SK-N-SH (cell line): ENCODE measurements at regions not wholly inside any gene's neighbourhood (a gene's known extent, or its start where the extent isn't known, plus 50 kb on each side); places are given as distances from the start of the nearest gene placed in this dataset.
A peak's percentile ranks its signal among the peaks of the same experiment; 100 is the strongest.

Experiments
- CTCF ChIA-PET: fragments of 300-600, 350-600 bp; formaldehyde crosslinking; extraction: SDS; loops from one replicate; lab custom pipeline; 2021; lab: Yijun Ruan, JAX
- POLR2A ChIA-PET: fragments of 350-600 bp; sonication (Branson Sonifier 250); formaldehyde crosslinking; extraction: SDS; loops from one replicate; lab custom pipeline; 2020; ENCODE audit warnings: antibody characterized with exemption, inconsistent platforms; lab: Yijun Ruan, JAX
- DNase-seq: peaks from one replicate; pipeline ENCODE4 v3.0.0; 2012
- H2AFZ ChIP-seq: fragments of 200-600 bp; sonication (generic); 2 replicates; pipeline ENCODE4 v1.8.1; 2016; ENCODE audit warnings: antibody characterized with exemption, mild to moderate bottlenecking, low read depth
- H3F3A ChIP-seq: fragments of 200-600 bp; sonication (generic); replicated peaks from 2 replicates; pipeline ENCODE3; 2016; ENCODE audit warnings: antibody characterized with exemption, mild to moderate bottlenecking; ENCODE audit not compliant: insufficient read depth
- H3K27ac ChIP-seq, 2 experiments: fragments of 200-500 bp in 1 of 2; fragments of 200-600 bp in 1 of 2; sonication (Bioruptor generic) in 1 of 2; sonication (generic), shearing (Covaris generic) in 1 of 2; 2 replicates each; pipeline versions ENCODE4 v1.5.1 to v1.6.1; 2014 to 2016; ENCODE audit warnings: low read depth in 2 of 2, inconsistent platforms in 1 of 2, low read length in 1 of 2, mild to moderate bottlenecking in 1 of 2, mixed read lengths in 1 of 2
- H3K27me3 ChIP-seq: fragments of 200-600 bp; sonication (generic), shearing (Covaris generic); 2 replicates; pipeline ENCODE4 v1.6.1; 2016; ENCODE audit warnings: mixed run types; ENCODE audit not compliant: insufficient read depth
- H3K36me3 ChIP-seq, 2 experiments: fragments of 200-500 bp in 1 of 2; fragments of 200-600 bp in 1 of 2; sonication (Bioruptor generic) in 1 of 2; sonication (generic) in 1 of 2; replicated peaks in 1 of 2; 2 replicates each; pipeline versions ENCODE3 to v1.5.1; 2014 to 2016; ENCODE audit warnings: low read length in 1 of 2, mild to moderate bottlenecking in 1 of 2; ENCODE audit not compliant: insufficient read depth in 2 of 2, control insufficient read depth in 1 of 2
- H3K4me1 ChIP-seq, 2 experiments: fragments of 200-500 bp in 1 of 2; fragments of 200-600 bp in 1 of 2; sonication (Bioruptor generic) in 1 of 2; sonication (generic), shearing (Covaris generic) in 1 of 2; 2 replicates each; pipeline versions ENCODE4 v1.5.1 to v1.6.1; 2014 to 2016; ENCODE audit warnings: low read depth in 1 of 2, low read length in 1 of 2, mixed run types in 1 of 2; ENCODE audit not compliant: insufficient read depth in 2 of 2, control insufficient read depth in 1 of 2
- H3K4me2 ChIP-seq: fragments of 200-600 bp; sonication (generic), shearing (Covaris generic); 2 replicates; pipeline ENCODE4 v1.6.1; 2017; ENCODE audit warnings: mixed run types
- H3K4me3 ChIP-seq, 2 experiments: fragments of 200-500 bp in 1 of 2; fragments of 200-600 bp in 1 of 2; sonication (Bioruptor generic) in 1 of 2; sonication (generic), shearing (Covaris generic) in 1 of 2; 2 replicates each; pipeline versions ENCODE4 v1.5.1 to v1.8.1; 2014 to 2016; ENCODE audit warnings: low read depth in 2 of 2, inconsistent platforms in 1 of 2, low read length in 1 of 2, mild to moderate bottlenecking in 1 of 2, mixed read lengths in 1 of 2, moderate library complexity in 1 of 2
- H3K79me2 ChIP-seq: fragments of 200-600 bp; sonication (generic); 2 replicates; pipeline ENCODE4 v1.8.1; 2017; ENCODE audit warnings: mild to moderate bottlenecking; ENCODE audit not compliant: insufficient read depth
- H3K9ac ChIP-seq: fragments of 200-600 bp; sonication (generic); 2 replicates; pipeline ENCODE4 v1.6.1; 2017; ENCODE audit warnings: mixed run types
- H3K9me2 ChIP-seq: fragments of 200-600 bp; sonication (generic); 2 replicates; pipeline ENCODE4 v1.6.1; 2017; ENCODE audit warnings: mixed run types
- H3K9me3 ChIP-seq: fragments of 200-600 bp; sonication (generic); 2 replicates; pipeline ENCODE4 v1.6.1; 2017; ENCODE audit warnings: mixed run types, mild to moderate bottlenecking, moderate library complexity
- H4K20me1 ChIP-seq: fragments of 200-600 bp; sonication (generic); 2 replicates; pipeline ENCODE4 v1.6.1; 2017; ENCODE audit warnings: mild to moderate bottlenecking, mixed run types; ENCODE audit not compliant: insufficient read depth
- ELF1 ChIP-seq: IDR thresholded peaks from 2 replicates; pipeline ENCODE4 v1.4.0; 2012
- EZH2phosphoT487 ChIP-seq: fragments of 200-600 bp; sonication (generic); IDR thresholded peaks from 2 replicates; pipeline ENCODE4 v1.6.1; 2017; ENCODE audit warnings: low read depth, mixed run types, mild to moderate bottlenecking, antibody characterized with exemption, moderate library complexity, borderline replicate concordance
- FOSL2 ChIP-seq: IDR thresholded peaks from 2 replicates; pipeline ENCODE4 v1.4.0; 2012; ENCODE audit warnings: low read depth, mild to moderate bottlenecking, moderate library complexity, borderline replicate concordance
- FOXM1 ChIP-seq: IDR thresholded peaks from 2 replicates; pipeline ENCODE4 v1.4.0; 2012; ENCODE audit warnings: low read depth, mild to moderate bottlenecking
- GABPA ChIP-seq: IDR thresholded peaks from 2 replicates; pipeline ENCODE4 v1.4.0; 2012; ENCODE audit warnings: low read depth, mild to moderate bottlenecking
- IRF3 ChIP-seq: fragments of 150-350 bp; IDR thresholded peaks from 2 replicates; pipeline ENCODE4 v1.6.1; 2016; ENCODE audit warnings: mild to moderate bottlenecking, low read depth, low read length
- JUND ChIP-seq: IDR thresholded peaks from 2 replicates; pipeline ENCODE4 v1.4.0; 2012
- MAX ChIP-seq: IDR thresholded peaks from 2 replicates; pipeline ENCODE4 v1.4.0; 2012; ENCODE audit warnings: low read depth
- MEF2A ChIP-seq: IDR thresholded peaks from 2 replicates; pipeline ENCODE4 v1.4.0; 2012; ENCODE audit warnings: low read depth, borderline replicate concordance
- MXI1 ChIP-seq: IDR thresholded peaks from 2 replicates; pipeline ENCODE4 v1.6.1; 2012; ENCODE audit warnings: mild to moderate bottlenecking, low read depth, low read length, improper control_type of control experiment
- NFIC ChIP-seq: IDR thresholded peaks from 2 replicates; pipeline ENCODE4 v1.4.0; 2012; ENCODE audit warnings: borderline replicate concordance
- NRF1 ChIP-seq: IDR thresholded peaks from 2 replicates; pipeline ENCODE4 v1.6.1; 2012; ENCODE audit warnings: low read depth, mild to moderate bottlenecking, low read length
- RCOR1 ChIP-seq: fragments of 150-350 bp; IDR thresholded peaks from 2 replicates; pipeline ENCODE4 v1.6.1; 2017; ENCODE audit warnings: antibody characterized with exemption, low read length
- RFX5 ChIP-seq: IDR thresholded peaks from 2 replicates; pipeline ENCODE4 v1.6.1; 2012; ENCODE audit warnings: mild to moderate bottlenecking, improper control_type of control experiment, low read length
- SIN3A ChIP-seq: IDR thresholded peaks from 2 replicates; pipeline ENCODE4 v1.6.1; 2012; ENCODE audit warnings: low read depth, mild to moderate bottlenecking, low read length, moderate library complexity, borderline replicate concordance
- SMC3 ChIP-seq: IDR thresholded peaks from 2 replicates; pipeline ENCODE4 v1.6.1; 2012; ENCODE audit warnings: low read depth, low read length, improper control_type of control experiment
- TAF1 ChIP-seq: IDR thresholded peaks from 2 replicates; pipeline ENCODE4 v1.6.1; 2012; ENCODE audit warnings: low read depth, mild to moderate bottlenecking, low read length, moderate library complexity, borderline replicate concordance
- TCF12 ChIP-seq: IDR thresholded peaks from 2 replicates; pipeline ENCODE4 v1.4.0; 2012
- TEAD4 ChIP-seq: IDR thresholded peaks from 2 replicates; pipeline ENCODE4 v1.4.0; 2012; ENCODE audit warnings: mild to moderate bottlenecking, borderline replicate concordance; ENCODE audit not compliant: insufficient read depth
- WGBS: methylation state at CpG from one replicate; pipeline ENCODE4 v1.1.6; 2017; ENCODE audit warnings: low lambda C conversion rate; 5-methylcytosine and 5-hydroxymethylcytosine counted together
- TF ChIP-seq, protein P1 (sequence below): fragments of 200-600 bp; sonication (generic); IDR thresholded peaks from 2 replicates; pipeline ENCODE4 v1.6.1; 2017; ENCODE audit warnings: antibody characterized with exemption, mild to moderate bottlenecking, moderate library complexity
- TF ChIP-seq, protein P2 (sequence below): IDR thresholded peaks from 2 replicates; pipeline ENCODE4 v1.6.1; 2012; ENCODE audit warnings: mild to moderate bottlenecking, low read depth, low read length, moderate library complexity
- TF ChIP-seq, protein P3 (sequence below): fragments of 150-350 bp; IDR thresholded peaks from 2 replicates; pipeline ENCODE4 v1.6.1; 2017; ENCODE audit warnings: antibody characterized with exemption, low read length, low read depth, borderline replicate concordance

DNA sequence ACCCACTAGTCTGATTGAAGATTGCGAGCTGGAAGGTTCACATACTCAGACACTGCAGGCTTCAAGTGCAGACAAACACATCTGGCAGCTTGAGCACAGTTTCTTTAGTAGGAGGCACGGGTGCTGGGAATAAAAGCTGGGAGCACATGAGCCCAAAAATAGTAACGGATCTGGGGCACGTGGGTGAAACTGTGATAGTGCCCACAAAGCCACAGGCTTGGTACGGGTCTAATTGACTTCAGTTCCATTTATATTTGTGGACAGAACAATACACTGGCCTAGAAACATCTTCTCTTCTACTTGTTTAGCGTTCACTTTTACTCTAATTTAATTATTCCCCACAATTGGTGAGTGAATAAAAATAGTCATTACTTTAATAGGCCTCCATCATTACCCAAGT is 2370.7 kb downstream of the PCDH7 start:
- DNase-seq: no peak
- Histone ChIP-seq H3K4me2 (0 out of 2 replicates have a peak overlapping the region, but pooled peaks have one; percentile 1), H3K27ac (peak overlapping the region; percentile 37 to 47; a peak in 3 of 4 replicates), H3K4me1 (no peaks in the 10 kb centered on the region), H3F3A (peaks cover 4% of the 10 kb centered on the region), H4K20me1 (no peaks in the 10 kb centered on the region), H3K9me3 (no peaks in the 10 kb centered on the region), H3K79me2 (no peaks in the 10 kb centered on the region), H3K9me2 (no peaks in the 10 kb centered on the region), H3K27me3 (no peaks in the 10 kb centered on the region), H3K9ac (no peak overlapping the region), H2AFZ (peak overlapping the region; percentile 74; the same call in 1 of the 2 replicates), H3K36me3 (no peaks in the 10 kb centered on the region), H3K4me3 (no peak overlapping the region)
- WGBS: 34% methylated on average over 6 of the region's 6 CpGs
- no peak for TF ChIP-seq MXI1
- TF ChIP-seq RFX5: no peak
- TF ChIP-seq ELF1: no peak
- TF ChIP-seq MEF2A: no peak
- TF ChIP-seq JUND: no peak
- TF ChIP-seq, protein P1, sequence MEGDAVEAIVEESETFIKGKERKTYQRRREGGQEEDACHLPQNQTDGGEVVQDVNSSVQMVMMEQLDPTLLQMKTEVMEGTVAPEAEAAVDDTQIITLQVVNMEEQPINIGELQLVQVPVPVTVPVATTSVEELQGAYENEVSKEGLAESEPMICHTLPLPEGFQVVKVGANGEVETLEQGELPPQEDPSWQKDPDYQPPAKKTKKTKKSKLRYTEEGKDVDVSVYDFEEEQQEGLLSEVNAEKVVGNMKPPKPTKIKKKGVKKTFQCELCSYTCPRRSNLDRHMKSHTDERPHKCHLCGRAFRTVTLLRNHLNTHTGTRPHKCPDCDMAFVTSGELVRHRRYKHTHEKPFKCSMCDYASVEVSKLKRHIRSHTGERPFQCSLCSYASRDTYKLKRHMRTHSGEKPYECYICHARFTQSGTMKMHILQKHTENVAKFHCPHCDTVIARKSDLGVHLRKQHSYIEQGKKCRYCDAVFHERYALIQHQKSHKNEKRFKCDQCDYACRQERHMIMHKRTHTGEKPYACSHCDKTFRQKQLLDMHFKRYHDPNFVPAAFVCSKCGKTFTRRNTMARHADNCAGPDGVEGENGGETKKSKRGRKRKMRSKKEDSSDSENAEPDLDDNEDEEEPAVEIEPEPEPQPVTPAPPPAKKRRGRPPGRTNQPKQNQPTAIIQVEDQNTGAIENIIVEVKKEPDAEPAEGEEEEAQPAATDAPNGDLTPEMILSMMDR: no peak
- ChIA-PET POLR2A (no interaction called here), CTCF (interaction anchor here (1.5 to 1.6 kb wide), 2 partner anchors 9 to 30 kb away, joined by 3 read pairs; no protein-coding TSS in a partner anchor)

GRCh38 chr4:33091961-33092360 is 2371.8 kb downstream of the PCDH7 start:
- Histone ChIP-seq H3K4me2 (no peak overlapping the region), H3K4me1 (no peaks in the 10 kb centered on the region), H2AFZ (no peak overlapping the region), H3K36me3 (no peaks in the 10 kb centered on the region), H3K79me2 (no peaks in the 10 kb centered on the region), H4K20me1 (no peaks in the 10 kb centered on the region), H3F3A (no peaks in the 10 kb centered on the region), H3K9me2 (no peaks in the 10 kb centered on the region), H3K27ac (no peak overlapping the region), H3K9ac (no peak overlapping the region), H3K4me3 (no peak overlapping the region), H3K9me3 (no peaks in the 10 kb centered on the region), H3K27me3 (no peaks in the 10 kb centered on the region)
- ChIA-PET POLR2A (no interaction called here), CTCF (interaction anchor here (1.6 kb wide), 1 partner anchor 31 kb away, joined by 3 read pairs; no protein-coding TSS in a partner anchor)
- DNase-seq: no peak
- 28% methylated on average over 3 of the region's 3 CpGs for WGBS
- TF ChIP-seq RCOR1 (no peak), NFIC (no peak), SIN3A (no peak), MXI1 (no peak), ELF1 (no peak), TEAD4 (no peak), FOXM1 (no peak), SMC3 (no peak), GABPA (no peak), FOSL2 (no peak), TAF1 (no peak), EZH2phosphoT487 (no peak), IRF3 (no peak), MAX (no peak), TCF12 (no peak), NRF1 (no peak)
- TF ChIP-seq, protein P2, sequence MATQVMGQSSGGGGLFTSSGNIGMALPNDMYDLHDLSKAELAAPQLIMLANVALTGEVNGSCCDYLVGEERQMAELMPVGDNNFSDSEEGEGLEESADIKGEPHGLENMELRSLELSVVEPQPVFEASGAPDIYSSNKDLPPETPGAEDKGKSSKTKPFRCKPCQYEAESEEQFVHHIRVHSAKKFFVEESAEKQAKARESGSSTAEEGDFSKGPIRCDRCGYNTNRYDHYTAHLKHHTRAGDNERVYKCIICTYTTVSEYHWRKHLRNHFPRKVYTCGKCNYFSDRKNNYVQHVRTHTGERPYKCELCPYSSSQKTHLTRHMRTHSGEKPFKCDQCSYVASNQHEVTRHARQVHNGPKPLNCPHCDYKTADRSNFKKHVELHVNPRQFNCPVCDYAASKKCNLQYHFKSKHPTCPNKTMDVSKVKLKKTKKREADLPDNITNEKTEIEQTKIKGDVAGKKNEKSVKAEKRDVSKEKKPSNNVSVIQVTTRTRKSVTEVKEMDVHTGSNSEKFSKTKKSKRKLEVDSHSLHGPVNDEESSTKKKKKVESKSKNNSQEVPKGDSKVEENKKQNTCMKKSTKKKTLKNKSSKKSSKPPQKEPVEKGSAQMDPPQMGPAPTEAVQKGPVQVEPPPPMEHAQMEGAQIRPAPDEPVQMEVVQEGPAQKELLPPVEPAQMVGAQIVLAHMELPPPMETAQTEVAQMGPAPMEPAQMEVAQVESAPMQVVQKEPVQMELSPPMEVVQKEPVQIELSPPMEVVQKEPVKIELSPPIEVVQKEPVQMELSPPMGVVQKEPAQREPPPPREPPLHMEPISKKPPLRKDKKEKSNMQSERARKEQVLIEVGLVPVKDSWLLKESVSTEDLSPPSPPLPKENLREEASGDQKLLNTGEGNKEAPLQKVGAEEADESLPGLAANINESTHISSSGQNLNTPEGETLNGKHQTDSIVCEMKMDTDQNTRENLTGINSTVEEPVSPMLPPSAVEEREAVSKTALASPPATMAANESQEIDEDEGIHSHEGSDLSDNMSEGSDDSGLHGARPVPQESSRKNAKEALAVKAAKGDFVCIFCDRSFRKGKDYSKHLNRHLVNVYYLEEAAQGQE: no peak
- TF ChIP-seq, protein P3, sequence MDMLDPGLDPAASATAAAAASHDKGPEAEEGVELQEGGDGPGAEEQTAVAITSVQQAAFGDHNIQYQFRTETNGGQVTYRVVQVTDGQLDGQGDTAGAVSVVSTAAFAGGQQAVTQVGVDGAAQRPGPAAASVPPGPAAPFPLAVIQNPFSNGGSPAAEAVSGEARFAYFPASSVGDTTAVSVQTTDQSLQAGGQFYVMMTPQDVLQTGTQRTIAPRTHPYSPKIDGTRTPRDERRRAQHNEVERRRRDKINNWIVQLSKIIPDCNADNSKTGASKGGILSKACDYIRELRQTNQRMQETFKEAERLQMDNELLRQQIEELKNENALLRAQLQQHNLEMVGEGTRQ: no peak
